Heart left ventricle (tissue), 16 donors: ENCODE measurements at regions not wholly inside any gene's neighbourhood (a gene's known extent, or its start where the extent isn't known, plus 50 kb on each side); places are given as distances from the start of the nearest gene placed in this dataset.

Experiments
- ATAC-seq, 4 donors: fragments of 200-7000 bp; cut with Tn5 transposase; one replicate each; pipeline ENCODE4 v1.9.1; 2020 to 2022; ENCODE audit warnings: moderate library complexity in 4 of 4, mild to moderate bottlenecking in 3 of 4, moderate number of reproducible peaks in 1 of 4
- DNase-seq, 5 donors: peaks; one replicate each; pipeline ENCODE4 v3.0.0-alpha.2; 2020
- H3K27ac ChIP-seq, 12 donors: fragments of 200-600 bp; sonication (generic) in 4 of 12; one replicate each; pipeline versions ENCODE4 v1.5.0 to v1.8.0; 2016 to 2022; ENCODE audit warnings: mild to moderate bottlenecking in 2 of 12
- H3K27me3 ChIP-seq, 9 donors: fragments of 200-600 bp; sonication (generic) in 2 of 9; one replicate each; pipeline versions ENCODE4 v1.5.1 to v1.8.0; 2016 to 2022; ENCODE audit warnings: mild to moderate bottlenecking in 3 of 9
- H3K36me3 ChIP-seq, 9 donors: fragments of 200-600 bp; sonication (generic) in 2 of 9; one replicate each; pipeline versions ENCODE4 v1.5.0 to v1.8.0; 2018 to 2022; ENCODE audit warnings: mild to moderate bottlenecking in 2 of 9
- H3K4me1 ChIP-seq, 12 donors: fragments of 200-600 bp; sonication (generic) in 4 of 12; one replicate each; pipeline versions ENCODE4 v1.5.0 to v1.8.0; 2016 to 2022; ENCODE audit warnings: mild to moderate bottlenecking in 3 of 12
- H3K4me3 ChIP-seq, 12 donors: fragments of 200-600 bp; sonication (generic) in 4 of 12; one replicate each; pipeline versions ENCODE4 v1.5.0 to v1.8.0; 2017 to 2022; ENCODE audit warnings: mild to moderate bottlenecking in 9 of 12, moderate library complexity in 4 of 12
- H3K9me3 ChIP-seq, 12 donors: fragments of 200-600 bp; sonication (generic) in 4 of 12; one replicate each; pipeline versions ENCODE4 v1.5.0 to v1.8.0; 2016 to 2022; ENCODE audit warnings: mild to moderate bottlenecking in 1 of 12
- CTCF ChIP-seq, 12 donors: fragments of 200-600 bp; sonication (generic) in 4 of 12; IDR thresholded peaks; one replicate each; pipeline versions ENCODE4 v1.5.0 to v1.8.0; 2018 to 2022; ENCODE audit warnings: antibody characterized with exemption in 12 of 12, mild to moderate bottlenecking in 5 of 12
- POLR2A ChIP-seq, 2 donors: fragments of 450-650 bp; IDR thresholded peaks; one replicate each; pipeline ENCODE4 v1.6.1; 2017; ENCODE audit warnings: antibody characterized with exemption in 2 of 2, mild to moderate bottlenecking in 2 of 2, moderate library complexity in 2 of 2
- WGBS, 4 donors: extraction: QIAGEN DNeasy Blood & Tissue Kit in 2 of 4; methylation state at CpG; one replicate each; pipeline versions ENCODE4 v1.1.5 to v1.1.7; 2013 to 2018; 5-methylcytosine and 5-hydroxymethylcytosine counted together
- intact Hi-C, 10 donors: fragments of 100-400 bp; cut with DNase I; formaldehyde crosslinking; loops; one replicate each; pipeline versions ENCODE4 v1.11.1 to v1.14.2; 2022
- donor health status: ischemic (EF 13 %, LVEDD 7.1; RV severe dilation, severe dysfunction).
- donor health status: healthy with polysubstance abuse.
- donor health status: DM: no; HTN: yes; CAD: no.
- donor health status: DM: no; HTN: no; CAD: no.
- donor health status: ischemic (EF 25% LVEDD 6.9; RV normal size, moderate dysfunction).
- donor health status: ischemic (EF 25% LVEDD 5.7; RV mildly dilated, moderate dysfunction).
- donor health status: healthy.
- donor health status: DM: yes; HTN: yes; CAD: no.
- donor health status: ischemic (EF 35%, LVEDD 5.7; RV mildly dilated, moderate dysfunction).
- donor health status: nonischemic (EF 11% LVEDD 7.7; RV severe dilation, severe dysfunction).
- donor health status: DM: yes; HTN: yes; CAD: no.
- donor health status: PGD.
- donor health status: ischemic (EF 29% LVEDD 5.4; RV normal size, mild dysfunction).
- donor health status: nonischemic (EF 23%, LVEDD 6.1; RV moderate dilation, normal function).

- no peak for DNase-seq
- H3K27ac ChIP-seq = no peak overlapping the region
- intact Hi-C loops = no loop called here
- no peak for ATAC-seq
- 66 to 72% (median 69%) methylated on average over 11 of the region's 11 CpGs for WGBS, 4 donors
- peaks cover 0 to 12% (median 0%) of the 10 kb centered on the region in 12 donors for H3K9me3 ChIP-seq
- no peaks in the 10 kb centered on the region for H3K36me3 ChIP-seq
- no peak overlapping the region for H3K4me3 ChIP-seq
- no peaks in the 10 kb centered on the region for H3K4me1 ChIP-seq
- H3K27me3 ChIP-seq = no peaks in the 10 kb centered on the region
- no peak for TF ChIP-seq POLR2A (IDR thresholded peaks at IDR 0.05)
- no peak for TF ChIP-seq CTCF (IDR thresholded peaks at IDR 0.05)
These were observed 535.2 kb downstream of the BCL11B start for GRCh38 chr14:98736701-98737338.

- no peak overlapping the region for H3K27ac ChIP-seq
- H3K4me3 ChIP-seq = no peak overlapping the region
- TF ChIP-seq POLR2A (IDR thresholded peaks at IDR 0.05) (no peak), CTCF (IDR thresholded peaks at IDR 0.05) (no peak)
- DNase-seq (no peak), ATAC-seq (no peak)
- no peaks in the 10 kb centered on the region for H3K27me3 ChIP-seq
- H3K9me3 ChIP-seq = peaks cover 0 to 12% (median 0%) of the 10 kb centered on the region in 12 donors
- H3K36me3 ChIP-seq = no peaks in the 10 kb centered on the region
- WGBS, 4 donors = 89 to 94% (median 90%) methylated on average over 8 of the region's 8 CpGs
- intact Hi-C loops = no loop called here
- no peaks in the 10 kb centered on the region for H3K4me1 ChIP-seq
These were observed 530.5 kb downstream of the BCL11B start for GRCh38 chr14:98741523-98741922.

GRCh38 chr14:98742001-98742400 lies 530.0 kb downstream of the BCL11B start:
- ATAC-seq = no peak

GRCh38 chr14:98743536-98743935 lies 528.5 kb downstream of the BCL11B start:
- no peak for TF ChIP-seq CTCF (IDR thresholded peaks at IDR 0.05)
- TF ChIP-seq POLR2A (IDR thresholded peaks at IDR 0.05) = no peak
- WGBS, 4 donors = 64 to 72% (median 68%) methylated on average over 8 of the region's 8 CpGs
- H3K27ac ChIP-seq = no peak overlapping the region
- peaks cover 0 to 3% (median 0%) of the 10 kb centered on the region in 12 donors for H3K9me3 ChIP-seq
- no peak for DNase-seq
- intact Hi-C loops = no loop called here
- peaks cover 0 to 6% (median 0%) of the 10 kb centered on the region in 9 donors for H3K27me3 ChIP-seq
- H3K4me3 ChIP-seq = no peak overlapping the region
- H3K4me1 ChIP-seq = no peaks in the 10 kb centered on the region
- H3K36me3 ChIP-seq = no peaks in the 10 kb centered on the region
- no peak for ATAC-seq

More at GRCh38 chr14:98742001-98742400, 530.0 kb downstream of the BCL11B start:
- Histone ChIP-seq H3K36me3 (no peaks in the 10 kb centered on the region), H3K9me3 (peaks cover 0 to 12% (median 0%) of the 10 kb centered on the region in 12 donors), H3K4me1 (no peaks in the 10 kb centered on the region), H3K27me3 (peaks cover 0 to 3% (median 0%) of the 10 kb centered on the region in 9 donors), H3K27ac (no peak overlapping the region), H3K4me3 (no peak overlapping the region)
- WGBS, 4 donors = 81 to 84% (median 81%) methylated on average over 7 of the region's 7 CpGs
- intact Hi-C loops = no loop called here
- no peak for TF ChIP-seq CTCF (IDR thresholded peaks at IDR 0.05)
- no peak for TF ChIP-seq POLR2A (IDR thresholded peaks at IDR 0.05)
- DNase-seq = no peak
